ENCODE measurements at regions not wholly inside any gene's neighbourhood (a gene's known extent, or its start where the extent isn't known, plus 50 kb on each side); places are given as distances from the start of the nearest gene placed in this dataset.

- peak overlapping the region in 1 of 2 experiments; percentile 15; a peak in 1 of 4 replicates for H3K4me3 ChIP-seq (ENCODE audit: low read depth in 2 of 2, low read length in 1 of 2)
- DNase-seq: peak; percentile 61
- POLR2A ChIA-PET: no interaction called here
- CTCF ChIA-PET: interaction anchor here (1.0 to 2.3 kb wide), 6 partner anchors 11 to 287 kb away, joined by 3 to 8 read pairs (median 4); no protein-coding TSS in a partner anchor
- H3K79me2 ChIP-seq (ENCODE audit: insufficient read depth): no peaks in the 10 kb centered on the region
- peaks cover 52% of the 10 kb centered on the region for H3K27me3 ChIP-seq (ENCODE audit: insufficient read depth)
- H3K4me1 ChIP-seq (ENCODE audit: control insufficient read depth in 1 of 2, insufficient read depth in 2 of 2, low read depth in 1 of 2, low read length in 1 of 2): no peaks in the 10 kb centered on the region
- no CpG with 5 or more reads among the region's 1 CpG for WGBS (ENCODE audit: low lambda C conversion rate)
- no peaks in the 10 kb centered on the region for H3F3A ChIP-seq (replicated peaks; ENCODE audit: insufficient read depth)
- H3K9me3 ChIP-seq: no peaks in the 10 kb centered on the region
- TF ChIP-seq CTCF (IDR thresholded peaks at IDR 0.05): peak; percentile 51
- TF ChIP-seq, protein P1, sequence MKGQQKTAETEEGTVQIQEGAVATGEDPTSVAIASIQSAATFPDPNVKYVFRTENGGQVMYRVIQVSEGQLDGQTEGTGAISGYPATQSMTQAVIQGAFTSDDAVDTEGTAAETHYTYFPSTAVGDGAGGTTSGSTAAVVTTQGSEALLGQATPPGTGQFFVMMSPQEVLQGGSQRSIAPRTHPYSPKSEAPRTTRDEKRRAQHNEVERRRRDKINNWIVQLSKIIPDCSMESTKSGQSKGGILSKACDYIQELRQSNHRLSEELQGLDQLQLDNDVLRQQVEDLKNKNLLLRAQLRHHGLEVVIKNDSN (IDR thresholded peaks at IDR 0.05; ENCODE audit: borderline replicate concordance, low read depth): peak; percentile 90
- TF ChIP-seq RAD21 (IDR thresholded peaks at IDR 0.05; ENCODE audit: low read length): peak; percentile 30
- TF ChIP-seq SMC3 (IDR thresholded peaks at IDR 0.05; ENCODE audit: low read depth, low read length): 0 out of 2 replicates have a peak, but pooled peaks have one; percentile 6
- TF ChIP-seq, protein P2, sequence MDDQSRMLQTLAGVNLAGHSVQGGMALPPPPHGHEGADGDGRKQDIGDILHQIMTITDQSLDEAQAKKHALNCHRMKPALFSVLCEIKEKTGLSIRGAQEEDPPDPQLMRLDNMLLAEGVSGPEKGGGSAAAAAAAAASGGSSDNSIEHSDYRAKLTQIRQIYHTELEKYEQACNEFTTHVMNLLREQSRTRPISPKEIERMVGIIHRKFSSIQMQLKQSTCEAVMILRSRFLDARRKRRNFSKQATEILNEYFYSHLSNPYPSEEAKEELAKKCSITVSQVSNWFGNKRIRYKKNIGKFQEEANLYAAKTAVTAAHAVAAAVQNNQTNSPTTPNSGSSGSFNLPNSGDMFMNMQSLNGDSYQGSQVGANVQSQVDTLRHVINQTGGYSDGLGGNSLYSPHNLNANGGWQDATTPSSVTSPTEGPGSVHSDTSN (IDR thresholded peaks at IDR 0.05): no peak
- TF ChIP-seq, protein P3, sequence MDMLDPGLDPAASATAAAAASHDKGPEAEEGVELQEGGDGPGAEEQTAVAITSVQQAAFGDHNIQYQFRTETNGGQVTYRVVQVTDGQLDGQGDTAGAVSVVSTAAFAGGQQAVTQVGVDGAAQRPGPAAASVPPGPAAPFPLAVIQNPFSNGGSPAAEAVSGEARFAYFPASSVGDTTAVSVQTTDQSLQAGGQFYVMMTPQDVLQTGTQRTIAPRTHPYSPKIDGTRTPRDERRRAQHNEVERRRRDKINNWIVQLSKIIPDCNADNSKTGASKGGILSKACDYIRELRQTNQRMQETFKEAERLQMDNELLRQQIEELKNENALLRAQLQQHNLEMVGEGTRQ (IDR thresholded peaks at IDR 0.05; ENCODE audit: borderline replicate concordance, low read depth, low read length): peak; percentile 28; the same call in 1 of the 2 replicates
- no peak for TF ChIP-seq SIN3A (IDR thresholded peaks at IDR 0.05; ENCODE audit: borderline replicate concordance, low read depth, low read length)
- no peak for TF ChIP-seq TCF12 (IDR thresholded peaks at IDR 0.05)
- H3K4me2 ChIP-seq: no peak overlapping the region
- H3K36me3 ChIP-seq (replicated peaks in 1 of 2; ENCODE audit: control insufficient read depth in 1 of 2, insufficient read depth in 2 of 2, low read length in 1 of 2): no peaks in the 10 kb centered on the region
- H3K9ac ChIP-seq: no peak overlapping the region
- H3K9me2 ChIP-seq: no peaks in the 10 kb centered on the region
- H2AFZ ChIP-seq (ENCODE audit: low read depth): no peak overlapping the region
- H4K20me1 ChIP-seq (ENCODE audit: insufficient read depth): no peaks in the 10 kb centered on the region
- no peak overlapping the region for H3K27ac ChIP-seq (ENCODE audit: low read depth in 2 of 2, low read length in 1 of 2)
Measured at GRCh38 chrX:110442635-110443034, 84.0 kb downstream of the RTL9 start.

DNA sequence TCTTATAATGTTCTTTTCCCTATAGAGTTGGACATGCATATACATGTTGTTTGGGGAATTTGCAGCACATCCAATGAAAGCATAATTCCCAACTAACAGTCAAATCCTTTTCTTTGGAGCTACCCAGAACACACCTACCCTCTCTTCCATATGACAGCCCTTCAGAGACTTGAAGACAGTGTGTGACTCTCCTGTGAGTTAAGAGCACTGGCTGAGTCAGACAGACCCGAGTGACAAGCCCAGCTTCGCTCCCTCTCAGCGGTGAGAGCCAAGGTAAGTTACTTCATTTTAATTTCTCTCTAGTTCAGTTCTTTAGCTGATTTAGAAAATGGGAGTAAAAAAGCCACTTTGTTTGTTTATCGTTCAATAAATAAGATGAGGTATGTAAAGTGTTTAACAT lies 86.3 kb downstream of the RTL9 start:
- ChIA-PET CTCF (interaction anchor here (0.5 to 2.6 kb wide), 3 partner anchors 8 to 62 kb away, joined by 3 to 6 read pairs (median 4); no protein-coding TSS in a partner anchor), POLR2A (no interaction called here)
- Histone ChIP-seq H3K4me3 (ENCODE audit: low read depth in 2 of 2, low read length in 1 of 2) (no peak overlapping the region), H3K4me1 (ENCODE audit: control insufficient read depth in 1 of 2, insufficient read depth in 2 of 2, low read depth in 1 of 2, low read length in 1 of 2) (no peaks in the 10 kb centered on the region), H2AFZ (ENCODE audit: low read depth) (no peak overlapping the region), H3K27me3 (ENCODE audit: insufficient read depth) (peaks cover 51% of the 10 kb centered on the region), H3K9me3 (no peaks in the 10 kb centered on the region), H4K20me1 (ENCODE audit: insufficient read depth) (no peaks in the 10 kb centered on the region), H3K9me2 (no peaks in the 10 kb centered on the region), H3K9ac (no peak overlapping the region), H3K79me2 (ENCODE audit: insufficient read depth) (no peaks in the 10 kb centered on the region), H3F3A (replicated peaks; ENCODE audit: insufficient read depth) (no peaks in the 10 kb centered on the region), H3K27ac (ENCODE audit: low read depth in 2 of 2, low read length in 1 of 2) (no peak overlapping the region), H3K36me3 (replicated peaks in 1 of 2; ENCODE audit: control insufficient read depth in 1 of 2, insufficient read depth in 2 of 2, low read length in 1 of 2) (no peaks in the 10 kb centered on the region), H3K4me2 (no peak overlapping the region)
- TF ChIP-seq ELF1 (IDR thresholded peaks at IDR 0.05): no peak
- TF ChIP-seq, protein P1 (IDR thresholded peaks at IDR 0.05; ENCODE audit: borderline replicate concordance, low read depth): no peak
- TF ChIP-seq POLR2AphosphoS5 (IDR thresholded peaks at IDR 0.05; ENCODE audit: low read depth, low read length): no peak
- TF ChIP-seq FOXM1 (IDR thresholded peaks at IDR 0.05; ENCODE audit: low read depth): no peak
- TF ChIP-seq, protein P3 (IDR thresholded peaks at IDR 0.05; ENCODE audit: borderline replicate concordance, low read depth, low read length): no peak
- no peak for TF ChIP-seq FOSL2 (IDR thresholded peaks at IDR 0.05; ENCODE audit: borderline replicate concordance, low read depth)
- TF ChIP-seq, protein P4, sequence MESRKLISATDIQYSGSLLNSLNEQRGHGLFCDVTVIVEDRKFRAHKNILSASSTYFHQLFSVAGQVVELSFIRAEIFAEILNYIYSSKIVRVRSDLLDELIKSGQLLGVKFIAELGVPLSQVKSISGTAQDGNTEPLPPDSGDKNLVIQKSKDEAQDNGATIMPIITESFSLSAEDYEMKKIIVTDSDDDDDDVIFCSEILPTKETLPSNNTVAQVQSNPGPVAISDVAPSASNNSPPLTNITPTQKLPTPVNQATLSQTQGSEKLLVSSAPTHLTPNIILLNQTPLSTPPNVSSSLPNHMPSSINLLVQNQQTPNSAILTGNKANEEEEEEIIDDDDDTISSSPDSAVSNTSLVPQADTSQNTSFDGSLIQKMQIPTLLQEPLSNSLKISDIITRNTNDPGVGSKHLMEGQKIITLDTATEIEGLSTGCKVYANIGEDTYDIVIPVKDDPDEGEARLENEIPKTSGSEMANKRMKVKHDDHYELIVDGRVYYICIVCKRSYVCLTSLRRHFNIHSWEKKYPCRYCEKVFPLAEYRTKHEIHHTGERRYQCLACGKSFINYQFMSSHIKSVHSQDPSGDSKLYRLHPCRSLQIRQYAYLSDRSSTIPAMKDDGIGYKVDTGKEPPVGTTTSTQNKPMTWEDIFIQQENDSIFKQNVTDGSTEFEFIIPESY (IDR thresholded peaks at IDR 0.05; ENCODE audit: borderline replicate concordance, low read depth): no peak
- TF ChIP-seq EZH2phosphoT487 (IDR thresholded peaks at IDR 0.05; ENCODE audit: borderline replicate concordance, low read depth): no peak
- no peak for TF ChIP-seq RXRA (IDR thresholded peaks at IDR 0.05; ENCODE audit: borderline replicate concordance, low read depth)
- WGBS (ENCODE audit: low lambda C conversion rate): 53% methylated on average over 4 of the region's 4 CpGs
- no peak for DNase-seq
